ENCODE measurements at regions not wholly inside any gene's neighbourhood (a gene's known extent, or its start where the extent isn't known, plus 50 kb on each side); places are given as distances from the start of the nearest gene placed in this dataset.

GRCh38 chr16:58885528-58886170 is 151.5 kb upstream of the GOT2 start:
- intact Hi-C loops (cut with micrococcal nuclease) = no loop called here
- no peak for FAIRE-seq
- in situ Hi-C loops (cut with MboI) = no loop called here
- ATAC-seq = no peak
- H3K27me3 ChIP-seq (ENCODE audit: control insufficient read depth in 2 of 2, insufficient read depth in 2 of 2, low read length in 2 of 2) = no peaks in the 10 kb centered on the region; a peak in 1 of 5 replicates
- H3K9me1 ChIP-seq (ENCODE audit: control insufficient read depth, insufficient read depth, low read length) = no peaks in the 10 kb centered on the region
- CTCF ChIA-PET (ENCODE audit: low intra/inter-chr PET ratio) = no interaction called here
- H3K36me3 ChIP-seq (ENCODE audit: control insufficient read depth, insufficient read depth, low read length) = no peaks in the 10 kb centered on the region
- POLR2A ChIA-PET = no interaction called here
- no peak overlapping the region for H3K27ac ChIP-seq (ENCODE audit: extremely low read depth, low read depth, low read length)
- TF ChIP-seq SIRT6 (IDR thresholded peaks at IDR 0.05; ENCODE audit: low read depth, low read length) (no peak), MCM5 (IDR thresholded peaks at IDR 0.05; ENCODE audit: low read depth) (no peak), ZNF263 (CRISPR knock-in tag; IDR thresholded peaks at IDR 0.05; ENCODE audit: borderline replicate concordance) (no peak), SMAD1 (IDR thresholded peaks at IDR 0.05; ENCODE audit: low read depth, low read length, partially characterized antibody) (no peak), NONO (IDR thresholded peaks at IDR 0.05; ENCODE audit: low read depth in 2 of 2, low read length in 1 of 2) (no peak), SIX5 (IDR thresholded peaks at IDR 0.05; ENCODE audit: borderline replicate concordance in 1 of 2, insufficient read depth in 1 of 2, low read depth in 1 of 2, low read length in 2 of 2) (no peak), PHB2 (IDR thresholded peaks at IDR 0.05; ENCODE audit: low read depth) (no peak), EP400 (IDR thresholded peaks at IDR 0.05) (no peak), NELFE (IDR thresholded peaks at IDR 0.05; ENCODE audit: insufficient read depth, insufficient read length) (no peak), BRF1 (IDR thresholded peaks at IDR 0.05; ENCODE audit: borderline replicate concordance, extremely low read depth, insufficient read length) (no peak), MBD1 (CRISPR knock-in tag; IDR thresholded peaks at IDR 0.05) (no peak), RBM15 (IDR thresholded peaks at IDR 0.05; ENCODE audit: insufficient read depth, low read length) (no peak)
- no TSS peak for BruUV-seq (replicated peaks)
- no peak overlapping the region for H3K4me3 ChIP-seq
- peaks cover 0 to 3% of the 10 kb centered on the region in 2 experiments; a peak in 1 of 5 replicates for H3K4me1 ChIP-seq (replicated peaks in 1 of 2; ENCODE audit: control insufficient read depth in 2 of 2, insufficient read depth in 2 of 2, low read length in 2 of 2)
- no peak for DNase-seq (ENCODE audit: extremely low read depth in 1 of 4, low spot score in 3 of 4)
- WGBS (ENCODE audit: insufficient coverage, low coverage, missing lambda C conversion rate) = 0% methylated on average over 4 of the region's 5 CpGs
- H4K20me1 ChIP-seq (replicated peaks; ENCODE audit: control insufficient read depth, insufficient read depth, low read length) = no peaks in the 10 kb centered on the region
- no peak overlapping the region for H3K9ac ChIP-seq (ENCODE audit: insufficient read depth in 1 of 2, low read depth in 2 of 2, low read length in 2 of 2)
- no peaks in the 10 kb centered on the region for H3K79me2 ChIP-seq (ENCODE audit: control insufficient read depth, insufficient read depth, low read length)
- H3K4me2 ChIP-seq (ENCODE audit: insufficient read depth, low read length) = no peak overlapping the region
- H3K9me3 ChIP-seq (replicated peaks; ENCODE audit: control insufficient read depth, insufficient read depth, low read depth, low read length) = no peaks in the 10 kb centered on the region
- H2AFZ ChIP-seq (ENCODE audit: low read depth, low read length) = no peak overlapping the region
